HG03460 (cell line): ENCODE measurements at regions not wholly inside any gene's neighbourhood (a gene's known extent, or its start where the extent isn't known, plus 50 kb on each side); places are given as distances from the start of the nearest gene placed in this dataset.
A peak's percentile ranks its signal among the peaks of the same experiment; 100 is the strongest.
"Not testable (repeated sequence)": the region's sequence is repeated elsewhere in the genome, so short reads cannot be mapped to it uniquely, and the experiment has no call there.

Experiments
- ATAC-seq: cut with Tn5 transposase; IDR thresholded peaks from one replicate; pipeline ENCODE4 v1.9.1; 2021; ENCODE audit not compliant: unreplicated experiment

DNA sequence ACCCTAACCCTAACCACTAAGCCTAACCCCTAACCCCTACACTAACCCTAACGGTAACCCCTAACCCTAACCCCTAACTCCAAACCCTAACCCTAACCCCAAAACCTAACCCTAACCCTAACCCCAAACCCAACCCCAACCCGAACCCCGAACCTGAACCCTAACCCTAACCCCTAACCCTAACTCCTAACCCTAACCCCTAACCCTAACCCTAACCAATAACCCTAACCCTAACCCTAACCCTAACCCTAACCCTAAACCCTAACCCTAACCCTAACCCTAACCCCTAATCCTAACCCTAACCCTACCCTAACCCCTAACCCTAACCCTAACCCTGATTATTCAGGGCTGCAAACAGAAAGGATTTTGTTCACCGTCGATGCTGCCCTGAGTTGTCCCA, 144.6 kb upstream of the DUSP22 start:
- ATAC-seq: not testable (repeated sequence)

DNA sequence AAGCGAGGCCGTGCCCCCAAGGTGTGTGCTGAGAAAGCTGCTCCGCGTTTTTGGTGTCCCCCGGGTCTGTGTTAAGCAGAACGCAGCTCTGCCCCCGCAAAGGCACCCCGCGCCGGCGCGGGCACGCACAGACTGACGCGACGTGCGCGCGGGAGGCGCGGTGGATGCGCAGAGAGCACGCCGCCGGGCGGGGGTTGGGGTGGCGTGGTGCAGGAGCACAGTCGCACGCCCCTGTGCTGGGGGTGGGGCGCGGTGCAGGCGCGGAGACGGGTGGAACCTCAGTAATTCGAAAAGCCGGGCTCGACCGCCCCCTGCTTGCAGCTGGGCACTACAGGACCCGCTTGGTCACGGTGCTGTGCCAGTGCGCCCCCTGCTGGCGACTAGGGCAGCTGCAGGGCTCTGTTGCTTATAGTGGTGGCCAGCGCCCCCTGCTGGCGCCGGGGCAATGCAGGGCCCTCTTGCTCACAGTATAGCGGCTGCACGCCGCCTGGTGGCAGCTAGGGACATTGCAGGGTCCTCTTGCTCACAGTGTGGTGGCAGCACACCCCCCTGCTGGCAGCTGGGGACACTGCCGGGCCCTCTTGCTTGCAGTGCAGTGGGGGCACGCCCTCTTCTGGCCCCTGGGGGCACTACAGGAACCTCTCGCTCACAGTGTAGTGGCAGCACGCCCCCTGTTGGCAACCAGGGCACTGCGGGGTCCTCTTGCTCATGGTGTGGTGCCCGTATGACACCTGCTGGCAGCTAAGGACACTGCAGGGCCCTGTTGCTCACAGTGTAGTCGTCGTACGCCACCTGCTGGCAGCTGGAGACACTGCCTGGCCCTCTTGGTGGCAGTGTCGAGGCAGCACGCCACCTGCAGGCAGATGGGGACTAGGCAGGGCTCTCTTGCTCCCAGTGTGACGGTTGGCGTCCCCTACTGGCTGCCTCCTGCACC, 144.0 kb upstream of the DUSP22 start:
- ATAC-seq: peak; percentile 92

DNA sequence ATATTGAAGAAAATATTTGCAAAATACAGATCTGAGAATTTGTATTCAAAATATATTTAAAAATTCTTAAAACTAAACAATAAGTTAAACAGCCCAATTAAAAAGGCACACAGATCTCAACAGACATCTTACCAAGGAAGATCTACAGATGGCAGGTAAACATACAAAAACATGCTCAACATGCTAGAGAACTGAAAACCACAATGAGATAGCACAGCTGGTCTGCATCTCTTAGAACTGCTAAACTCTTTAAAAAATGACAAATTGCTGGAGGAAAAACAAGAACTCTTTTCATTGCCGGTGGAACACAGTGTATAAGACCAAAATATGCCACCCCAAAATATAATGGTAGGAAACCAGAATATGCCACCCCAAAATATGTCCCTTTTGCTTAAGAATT, 142.1 kb upstream of the DUSP22 start:
- ATAC-seq: not testable (repeated sequence)

DNA sequence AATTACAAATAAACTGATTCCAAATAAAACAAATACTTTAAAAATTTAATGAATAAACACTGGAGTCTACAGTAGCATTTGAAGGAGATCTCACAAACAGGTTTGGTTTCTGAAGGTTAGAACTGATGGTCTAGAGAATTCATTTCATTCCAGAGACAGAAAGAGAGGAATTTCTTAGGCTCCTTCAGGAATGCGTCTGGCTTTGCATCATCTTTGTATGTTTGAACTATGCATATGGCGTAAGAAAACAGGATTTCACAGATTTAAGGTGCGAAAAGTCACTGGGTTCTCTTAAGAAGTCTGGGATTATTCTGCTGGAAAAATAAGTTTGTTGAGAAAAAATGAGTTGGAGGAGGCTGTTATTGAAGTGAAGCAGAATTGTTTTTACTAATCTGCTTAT, 139.9 kb upstream of the DUSP22 start:
- ATAC-seq: not testable (repeated sequence)

DNA sequence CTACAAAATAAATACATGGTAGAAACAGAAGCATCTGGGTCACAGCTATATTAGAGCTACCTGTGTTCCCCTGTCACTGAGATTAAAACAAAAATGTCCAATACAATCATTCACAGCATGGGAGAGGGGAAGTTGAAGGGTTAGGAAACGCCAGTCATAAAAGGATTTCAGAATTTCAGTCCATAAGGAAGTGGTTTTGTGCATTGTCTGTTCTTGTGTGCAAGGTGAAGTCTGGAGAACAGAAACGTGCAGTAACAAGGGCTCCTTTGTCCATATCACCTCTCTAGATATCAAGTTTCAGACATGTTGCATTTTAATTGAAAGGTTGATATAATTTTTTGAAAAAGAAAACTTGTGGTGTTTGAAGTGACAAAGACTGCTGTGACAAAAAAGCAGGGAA, 139.3 kb upstream of the DUSP22 start:
- not testable (repeated sequence) for ATAC-seq

DNA sequence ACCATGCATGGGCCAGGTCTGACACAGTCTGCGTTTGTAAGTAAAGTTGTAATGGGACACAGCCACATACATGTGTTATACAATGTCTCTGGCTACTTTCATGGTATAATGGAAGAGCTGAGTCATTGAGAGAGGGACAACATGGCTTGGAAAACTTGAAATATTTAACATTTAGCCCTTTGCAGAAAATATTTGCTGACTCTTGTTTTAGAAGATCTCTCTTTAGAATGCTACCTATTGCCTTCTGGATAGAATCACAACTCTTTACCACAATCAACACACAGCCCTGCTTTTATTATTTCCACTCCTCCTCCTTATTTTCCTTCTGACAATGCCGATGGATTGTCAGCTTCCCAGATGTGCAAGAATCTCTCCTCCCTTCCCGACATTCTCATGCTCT, 138.4 kb upstream of the DUSP22 start:
- ATAC-seq: not testable (repeated sequence)

DNA sequence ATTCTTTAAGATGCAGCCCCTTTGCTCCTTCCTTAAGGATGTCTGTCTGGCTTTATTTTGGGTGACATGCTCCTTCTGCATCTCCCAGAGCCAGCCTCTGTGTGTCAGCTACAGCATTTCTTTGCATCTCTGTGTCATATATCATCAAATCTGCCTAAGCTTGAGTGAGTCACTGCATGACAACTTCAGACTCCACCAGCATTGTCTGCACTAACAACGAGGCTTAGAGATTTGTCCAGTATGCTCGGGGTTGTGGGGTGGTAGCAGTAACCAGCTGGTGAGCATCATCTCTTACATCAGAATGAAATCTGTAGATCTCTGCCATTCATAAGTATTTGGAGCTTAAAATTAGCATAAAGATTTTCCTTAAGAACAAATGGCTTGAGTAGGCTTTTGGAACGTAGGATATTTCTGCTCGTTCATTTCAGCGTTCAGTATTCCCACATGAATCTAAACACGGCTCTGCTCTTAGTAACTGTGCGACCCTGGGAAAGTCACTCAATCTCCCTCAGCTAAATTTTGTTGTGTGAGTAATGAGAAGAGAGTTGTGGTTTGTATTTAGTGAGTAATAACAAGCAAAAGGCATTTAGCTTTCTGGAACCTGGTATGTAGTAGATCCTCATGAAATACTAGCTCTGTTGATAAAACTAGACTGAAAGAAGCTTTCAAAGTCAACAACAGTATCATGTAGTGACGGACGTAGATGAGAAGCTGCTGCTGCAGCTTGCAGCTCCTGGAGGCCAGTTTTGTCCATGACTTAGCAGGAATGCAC, 137.8 kb upstream of the DUSP22 start:
- not testable (repeated sequence) for ATAC-seq

DNA sequence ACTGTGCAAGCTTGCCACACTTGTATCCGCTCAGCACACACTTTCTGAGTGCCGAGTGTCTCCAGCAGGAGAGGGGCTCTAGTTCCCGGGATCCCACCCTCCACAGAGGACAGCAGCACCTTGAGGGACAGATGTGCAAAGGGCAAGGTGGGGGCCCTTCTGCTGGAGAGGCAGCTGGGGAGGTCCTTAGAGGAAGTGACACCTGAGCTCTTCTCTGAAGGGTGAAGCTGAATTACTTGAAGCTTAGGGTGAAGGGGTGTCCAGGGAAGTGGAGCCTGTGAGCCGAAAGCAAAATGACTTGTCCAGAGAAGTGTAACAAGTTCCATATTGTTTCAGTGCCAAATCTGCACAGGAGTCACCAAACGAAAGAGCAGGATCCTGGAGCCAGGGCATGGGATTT, 136.3 kb upstream of the DUSP22 start:
- ATAC-seq: no peak

DNA sequence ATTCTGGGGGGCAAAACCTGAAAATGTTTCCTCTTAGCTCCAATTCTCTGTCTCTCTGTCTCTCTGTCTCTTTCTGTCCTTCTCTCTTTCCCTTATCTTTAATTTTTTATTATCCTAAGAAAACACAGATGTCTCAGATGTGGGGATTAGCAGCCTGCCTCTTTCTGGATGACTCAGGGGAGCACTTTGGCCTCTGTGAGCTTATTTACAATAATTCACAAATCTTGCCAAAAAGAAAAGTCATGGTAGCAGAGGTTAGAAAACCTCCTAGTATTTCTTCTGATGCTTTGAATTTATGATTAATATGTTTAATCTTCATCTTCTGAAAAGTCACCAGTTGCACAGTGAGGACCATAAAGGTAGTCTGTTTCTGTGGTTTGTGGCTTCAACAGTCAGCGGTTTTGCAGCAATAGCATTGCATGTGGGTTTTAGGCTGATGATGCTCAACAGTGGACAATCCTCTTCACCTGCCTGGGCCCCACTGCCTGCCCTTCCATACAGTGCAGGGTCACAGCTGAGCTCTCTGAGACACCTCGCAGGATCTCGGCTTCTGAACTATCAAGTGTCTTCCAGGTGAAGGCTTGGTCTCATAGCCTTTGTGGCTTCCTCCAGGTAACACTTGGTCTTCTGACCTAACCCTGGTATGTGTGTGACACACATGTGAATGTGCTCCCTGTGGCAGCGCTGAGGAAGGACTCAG, 135.7 kb upstream of the DUSP22 start:
- ATAC-seq: not testable (repeated sequence)

DNA sequence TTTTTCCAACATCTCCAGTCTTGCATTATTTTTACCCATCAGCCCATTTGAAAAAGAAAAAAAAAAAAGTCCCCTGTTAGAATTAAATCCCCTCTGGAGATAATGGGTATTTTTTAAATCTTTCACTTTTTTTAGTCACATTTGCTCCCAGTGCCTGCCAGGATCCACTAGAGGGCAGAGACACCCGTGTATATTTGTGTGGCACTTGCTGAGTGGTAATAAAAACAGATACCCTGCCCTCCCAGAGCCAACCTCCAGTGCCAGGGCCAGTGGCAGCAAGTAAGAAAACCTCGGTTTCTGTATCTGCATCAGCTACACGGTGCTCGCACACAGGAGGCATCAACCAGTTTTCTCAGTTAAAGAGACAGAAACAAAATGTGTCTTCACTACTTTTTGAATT, 135.1 kb upstream of the DUSP22 start:
- not testable (repeated sequence) for ATAC-seq

DNA sequence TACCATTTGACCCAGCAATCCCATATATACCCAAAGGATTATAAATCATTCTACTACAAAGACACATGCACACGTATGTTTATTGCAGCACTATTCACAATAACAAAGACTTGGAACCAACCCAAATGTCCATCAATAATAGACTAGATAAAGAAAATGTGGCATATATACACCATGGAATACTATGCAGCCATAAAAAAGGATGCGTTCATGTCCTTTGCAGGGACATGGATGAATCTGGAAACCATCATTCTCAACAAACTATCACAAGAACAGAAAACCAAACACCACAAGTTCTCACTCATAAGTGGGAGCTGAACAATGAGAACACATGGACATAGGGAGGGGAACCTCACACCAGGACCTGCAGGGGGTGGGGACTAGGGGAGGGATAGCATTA, 130.6 kb upstream of the DUSP22 start:
- ATAC-seq: not testable (repeated sequence)

DNA sequence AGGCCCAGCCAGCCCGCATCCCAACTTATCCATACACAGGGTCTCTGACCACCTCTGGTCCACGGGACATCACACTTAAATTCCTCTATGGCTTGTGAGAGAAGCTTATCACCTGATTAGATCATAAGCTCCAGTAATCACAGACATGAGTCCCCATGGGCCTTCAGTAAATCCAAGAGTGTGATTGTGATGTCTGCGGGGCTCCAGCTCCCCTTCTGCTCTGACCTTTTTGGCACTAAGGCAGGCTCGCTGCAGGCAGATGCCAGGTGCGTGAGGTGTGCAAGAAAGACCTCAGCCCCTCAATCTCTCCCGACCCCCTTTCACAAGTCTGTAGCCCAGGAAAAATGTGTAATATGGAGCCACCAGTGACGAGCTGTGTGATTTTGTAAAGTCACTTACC, 127.6 kb upstream of the DUSP22 start:
- ATAC-seq: no peak

DNA sequence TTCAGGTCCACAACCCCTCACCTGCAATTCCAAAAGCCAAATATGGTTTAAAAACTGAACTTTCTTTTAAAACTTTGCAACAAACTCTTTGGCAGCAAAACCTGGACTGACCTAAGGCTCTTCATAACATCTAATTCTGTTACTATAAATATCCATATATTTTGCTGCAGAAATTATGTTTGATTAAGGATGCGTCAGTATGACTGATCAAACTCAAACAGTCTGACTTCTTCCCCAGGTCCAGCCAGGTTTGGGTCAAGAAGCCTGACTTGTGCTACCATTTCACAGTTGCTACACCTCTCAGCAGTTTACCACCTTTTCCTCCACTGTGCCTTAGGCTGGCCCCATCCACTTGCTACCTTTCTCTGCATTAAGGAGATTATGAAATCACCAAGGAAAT, 127.0 kb upstream of the DUSP22 start:
- no peak for ATAC-seq

DNA sequence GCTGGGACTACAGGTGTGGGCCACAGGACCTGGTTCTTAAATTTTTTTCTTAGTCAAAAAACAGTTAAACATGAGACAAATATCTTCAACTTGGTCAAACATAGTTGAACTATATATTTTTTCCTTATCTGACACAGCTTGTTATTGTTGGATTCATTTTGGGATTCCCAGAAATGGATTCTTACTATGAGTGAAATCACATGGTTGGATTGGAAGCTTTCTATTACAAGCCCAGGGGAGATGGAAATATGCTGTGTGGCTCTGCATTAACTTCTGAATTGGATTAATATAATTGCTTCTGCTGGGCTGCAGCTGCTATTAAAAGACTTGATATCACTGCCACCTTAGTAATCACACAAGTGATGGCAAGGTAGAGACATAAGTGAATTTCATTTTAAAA, 126.4 kb upstream of the DUSP22 start:
- no peak for ATAC-seq

DNA sequence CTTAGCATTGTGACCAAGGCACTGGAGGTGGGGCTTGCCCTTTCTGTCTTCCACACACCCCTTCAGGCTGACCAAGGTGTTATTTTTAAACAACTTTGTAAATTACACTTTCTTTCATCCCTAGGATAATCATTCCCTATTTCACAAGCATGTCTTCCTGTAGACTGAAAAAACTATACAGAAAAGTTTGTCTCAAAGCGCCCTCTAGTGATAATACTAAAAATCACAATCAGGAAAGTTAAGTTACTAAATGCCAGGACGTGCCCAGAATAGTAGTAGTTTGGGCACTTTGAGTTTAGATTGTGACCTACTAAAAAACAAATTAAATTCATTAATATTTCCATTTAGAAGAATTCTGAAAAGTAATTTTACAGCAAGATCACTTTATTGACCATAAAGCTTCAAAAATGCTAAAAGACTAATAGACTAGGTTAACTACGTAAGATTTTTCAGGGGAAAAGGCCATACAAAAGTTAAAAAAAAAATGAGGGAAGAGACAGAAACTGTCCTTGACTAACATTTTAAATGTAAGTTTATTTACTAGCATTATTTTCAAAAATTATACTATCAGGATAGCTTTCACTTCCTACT, 123.3 kb upstream of the DUSP22 start:
- ATAC-seq: no peak

DNA sequence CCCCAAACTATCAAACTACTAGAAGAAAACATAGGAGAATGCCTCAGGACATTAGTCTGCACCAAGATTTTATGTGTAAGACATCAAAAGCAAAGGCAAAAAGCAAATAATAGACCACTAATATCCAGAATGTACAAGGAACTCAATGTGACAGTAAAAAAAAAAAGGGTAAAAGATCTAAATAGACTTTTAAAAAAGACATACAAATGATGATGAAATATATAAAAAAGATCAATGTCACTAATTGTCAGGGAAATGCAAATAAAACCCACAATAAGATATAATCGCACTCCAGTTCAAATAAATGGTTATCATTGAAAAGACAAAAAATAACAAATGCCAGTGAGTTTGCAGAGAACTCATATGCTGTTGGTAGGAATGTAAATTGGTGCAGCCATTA, 118.3 kb upstream of the DUSP22 start:
- no peak for ATAC-seq

DNA sequence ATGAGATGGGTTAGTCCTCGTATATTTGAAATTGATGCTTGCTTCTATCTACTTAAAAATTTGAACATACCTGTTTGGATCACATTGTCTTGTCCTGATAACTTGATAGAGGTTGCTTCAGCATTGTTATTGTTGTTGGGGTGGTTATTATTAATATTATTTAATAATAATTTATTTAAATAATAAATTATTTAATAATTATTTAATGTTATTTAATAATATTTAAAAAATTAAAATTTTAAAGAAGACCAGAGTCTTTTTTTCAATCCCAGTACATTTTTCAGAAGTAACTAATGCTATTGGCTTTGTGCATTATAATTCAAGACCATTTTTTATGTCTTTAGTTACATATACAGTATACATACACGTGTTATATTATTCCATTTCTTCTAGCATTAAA, 116.6 kb upstream of the DUSP22 start:
- no peak for ATAC-seq

DNA sequence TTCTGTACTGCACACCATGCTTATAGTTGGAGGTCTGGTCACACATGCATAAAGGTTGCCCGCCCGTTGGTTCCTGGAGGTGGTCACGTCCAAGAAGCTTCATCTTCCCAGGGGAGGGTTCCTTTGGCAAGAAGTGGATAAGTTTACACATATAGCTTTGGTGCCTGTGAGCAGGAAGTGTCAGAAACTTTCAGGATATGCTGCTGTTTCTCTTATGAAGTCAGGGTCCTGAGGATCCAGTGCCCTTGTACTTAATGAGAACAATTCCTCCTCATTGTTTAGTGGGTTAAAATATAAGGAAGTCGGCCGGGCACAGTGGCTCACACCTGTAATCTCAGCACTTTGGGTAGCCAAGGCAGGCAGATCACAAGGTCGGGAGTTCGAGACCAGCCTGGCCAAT, 115.5 kb upstream of the DUSP22 start:
- ATAC-seq: no peak

DNA sequence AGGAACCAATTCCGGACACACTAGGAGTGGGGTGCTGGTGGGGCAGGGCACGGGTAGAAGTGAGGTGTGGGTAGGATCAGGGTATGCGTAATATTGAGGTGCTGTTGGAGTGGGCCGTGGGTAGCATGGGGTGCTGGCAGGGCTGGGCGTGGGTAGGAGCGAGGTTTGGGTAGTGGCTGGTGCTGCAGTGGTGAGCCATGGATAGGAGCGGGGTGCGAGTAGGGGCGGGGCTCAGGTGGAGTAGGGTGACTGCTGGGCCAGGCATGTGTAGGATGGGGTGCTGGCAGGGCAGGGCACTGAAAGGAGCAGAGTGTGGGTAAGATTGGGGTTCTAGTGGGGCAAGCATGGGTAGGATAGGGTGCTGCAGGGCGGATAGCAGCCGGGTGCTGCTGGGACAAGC, 114.2 kb upstream of the DUSP22 start:
- no peak for ATAC-seq

DNA sequence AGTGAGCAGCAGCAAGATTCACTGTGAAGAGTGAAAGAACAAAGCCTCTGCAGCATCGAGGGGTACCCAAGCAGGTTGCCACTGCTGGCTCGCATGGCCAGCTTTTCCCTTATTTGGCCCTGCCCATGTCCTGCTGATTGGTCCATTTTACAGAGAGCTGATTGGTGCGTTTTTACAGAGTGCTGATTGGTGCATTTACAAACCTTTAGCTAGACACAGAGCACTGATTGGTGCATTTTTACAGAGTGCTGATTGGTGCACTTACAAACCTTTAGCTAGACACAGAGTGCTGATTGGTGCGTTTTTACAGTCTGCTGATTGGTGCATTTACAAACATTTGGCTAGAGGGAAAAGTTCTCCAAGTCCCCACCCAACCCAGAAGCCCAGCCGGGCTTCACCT, 113.4 kb upstream of the DUSP22 start:
- not testable (repeated sequence) for ATAC-seq

DNA sequence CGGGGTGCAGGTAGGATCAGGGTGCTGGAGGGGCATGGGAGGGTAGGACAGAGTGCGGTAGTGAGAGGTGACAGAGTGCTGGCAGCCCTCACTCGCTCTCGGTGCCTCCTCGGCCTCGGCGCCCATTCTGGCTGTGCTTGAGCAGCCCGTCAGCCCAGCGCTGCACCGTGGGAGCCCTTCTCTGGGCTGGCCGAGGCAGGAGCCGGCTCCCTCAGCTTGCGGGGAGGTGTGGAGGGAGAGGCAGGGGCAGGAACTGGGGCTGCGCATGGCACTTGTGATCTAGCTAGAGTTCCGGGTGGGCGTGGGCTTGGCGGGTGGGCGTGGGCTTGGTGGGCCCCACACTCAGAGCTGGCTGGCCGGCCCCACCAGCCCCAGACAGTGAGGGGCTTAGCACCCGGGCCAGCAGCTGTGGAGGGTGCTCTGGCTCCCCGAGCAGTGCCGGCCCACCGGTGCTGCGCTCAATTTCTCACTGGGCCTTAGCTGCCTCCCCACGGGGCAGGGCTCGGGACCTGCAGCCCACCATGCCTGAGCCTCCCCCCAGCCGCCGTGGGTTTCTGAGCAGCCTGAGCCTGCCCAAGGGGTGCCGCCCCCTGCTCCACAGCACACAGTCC, 112.8 kb upstream of the DUSP22 start:
- no peak for ATAC-seq
